ENCODE measurements at regions not wholly inside any gene's neighbourhood (a gene's known extent, or its start where the extent isn't known, plus 50 kb on each side); places are given as distances from the start of the nearest gene placed in this dataset.

- DNase-seq (ENCODE audit: low read depth, low spot score): no peak
These were observed 228.4 kb downstream of the BLID start for GRCh38 chr11:121887569-121887968.

GRCh38 chr11:121886996-121887395 is 229.0 kb downstream of the BLID start:
- H3K79me2 ChIP-seq (ENCODE audit: control insufficient read depth, insufficient read depth, low read length): no peaks in the 10 kb centered on the region
- H4K20me1 ChIP-seq (ENCODE audit: control insufficient read depth, extremely low read depth, insufficient read depth, low read length): no peaks in the 10 kb centered on the region
- no peak overlapping the region for H3K4me3 ChIP-seq (ENCODE audit: control insufficient read depth in 2 of 3, extremely low read depth in 1 of 3, insufficient read depth in 2 of 3, low read depth in 1 of 3, low read length in 3 of 3)
- H3K9ac ChIP-seq (ENCODE audit: control insufficient read depth, extremely low read depth, insufficient read depth, low read length): no peak overlapping the region
- DNase-seq (ENCODE audit: low read depth, low spot score) (no peak), FAIRE-seq (no peak)
- no peaks in the 10 kb centered on the region for H3K36me3 ChIP-seq (ENCODE audit: control insufficient read depth in 2 of 2, extremely low read depth in 1 of 2, insufficient read depth in 2 of 2, low read length in 2 of 2)
- no peaks in the 10 kb centered on the region for H3K9me3 ChIP-seq (ENCODE audit: control insufficient read depth, low read depth, low read length)
- no peak overlapping the region for H3K4me2 ChIP-seq (ENCODE audit: control insufficient read depth, extremely low read depth, insufficient read depth, low read depth, low read length)
- H2AFZ ChIP-seq (ENCODE audit: control insufficient read depth, low read length): no peak overlapping the region
- no peaks in the 10 kb centered on the region for H3K9me1 ChIP-seq (ENCODE audit: control insufficient read depth, extremely low read depth, insufficient read depth, low read length)
- dilution Hi-C loops (cut with MboI; ENCODE audit: extremely low pct_ligation_motif_present, low sequenced_read_pairs): no loop called here
- H3K27ac ChIP-seq (ENCODE audit: control insufficient read depth, insufficient read depth, low read length): no peak overlapping the region
- peaks cover 24% of the 10 kb centered on the region for H3K4me1 ChIP-seq (ENCODE audit: control insufficient read depth, extremely low read depth, insufficient read depth, low read length)
- H3K27me3 ChIP-seq (ENCODE audit: control insufficient read depth, extremely low read depth, insufficient read depth, low read length): no peaks in the 10 kb centered on the region
- TF ChIP-seq CTCF (optimal IDR thresholded peaks at IDR 0.05 in 1 of 3, IDR thresholded peaks at IDR 0.05 in 1 of 3, conservative IDR thresholded peaks at IDR 0.05 in 1 of 3; ENCODE audit: extremely low read depth in 1 of 3, insufficient read depth in 2 of 3, low read length in 3 of 3) (no peak), EZH2 (IDR thresholded peaks at IDR 0.05; ENCODE audit: low read length) (no peak)

More at GRCh38 chr11:121887569-121887968, 228.4 kb downstream of the BLID start:
- dilution Hi-C loops (cut with MboI; ENCODE audit: extremely low pct_ligation_motif_present, low sequenced_read_pairs): no loop called here
- TF ChIP-seq EZH2 (IDR thresholded peaks at IDR 0.05; ENCODE audit: low read length): no peak
- TF ChIP-seq CTCF (optimal IDR thresholded peaks at IDR 0.05 in 1 of 3, IDR thresholded peaks at IDR 0.05 in 1 of 3, conservative IDR thresholded peaks at IDR 0.05 in 1 of 3; ENCODE audit: extremely low read depth in 1 of 3, insufficient read depth in 2 of 3, low read length in 3 of 3): no peak
- no peak overlapping the region for H3K9ac ChIP-seq (ENCODE audit: control insufficient read depth, extremely low read depth, insufficient read depth, low read length)
- no peak overlapping the region for H3K4me2 ChIP-seq (ENCODE audit: control insufficient read depth, extremely low read depth, insufficient read depth, low read depth, low read length)
- H3K36me3 ChIP-seq (ENCODE audit: control insufficient read depth in 2 of 2, extremely low read depth in 1 of 2, insufficient read depth in 2 of 2, low read length in 2 of 2): no peaks in the 10 kb centered on the region
- FAIRE-seq: no peak
- H3K79me2 ChIP-seq (ENCODE audit: control insufficient read depth, insufficient read depth, low read length): no peaks in the 10 kb centered on the region
- H3K4me3 ChIP-seq (ENCODE audit: control insufficient read depth in 2 of 3, extremely low read depth in 1 of 3, insufficient read depth in 2 of 3, low read depth in 1 of 3, low read length in 3 of 3): no peak overlapping the region
- H3K27me3 ChIP-seq (ENCODE audit: control insufficient read depth, extremely low read depth, insufficient read depth, low read length): no peaks in the 10 kb centered on the region
- no peak overlapping the region for H2AFZ ChIP-seq (ENCODE audit: control insufficient read depth, low read length)
- H3K4me1 ChIP-seq (ENCODE audit: control insufficient read depth, extremely low read depth, insufficient read depth, low read length): peaks cover 30% of the 10 kb centered on the region
- no peaks in the 10 kb centered on the region for H3K9me3 ChIP-seq (ENCODE audit: control insufficient read depth, low read depth, low read length)
- no peaks in the 10 kb centered on the region for H4K20me1 ChIP-seq (ENCODE audit: control insufficient read depth, extremely low read depth, insufficient read depth, low read length)
- no peak overlapping the region for H3K27ac ChIP-seq (ENCODE audit: control insufficient read depth, insufficient read depth, low read length)
- H3K9me1 ChIP-seq (ENCODE audit: control insufficient read depth, extremely low read depth, insufficient read depth, low read length): no peaks in the 10 kb centered on the region

Data from keratinocyte (primary cell).